ENCODE measurements at regions not wholly inside any gene's neighbourhood (a gene's known extent, or its start where the extent isn't known, plus 50 kb on each side); places are given as distances from the start of the nearest gene placed in this dataset.
"Not testable (repeated sequence)": the region's sequence is repeated elsewhere in the genome, so short reads cannot be mapped to it uniquely, and the experiment has no call there.

- H3K4me3 ChIP-seq (ENCODE audit: low read length); H3K9ac ChIP-seq (ENCODE audit: low read length); H3K36me3 ChIP-seq (ENCODE audit: control insufficient read depth, insufficient read depth, low read length); H3K9me3 ChIP-seq (ENCODE audit: control insufficient read depth, low read length); H3K27me3 ChIP-seq (ENCODE audit: control insufficient read depth, insufficient read depth, low read length); H3K4me1 ChIP-seq (ENCODE audit: control insufficient read depth, insufficient read depth, low read length): not testable (repeated sequence)
Observed at GRCh38 chr10:109809954-109810353, 113.4 kb downstream of the XPNPEP1 start.

GRCh38 chr10:109801191-109801590, 122.1 kb downstream of the XPNPEP1 start:
- H3K36me3 ChIP-seq (ENCODE audit: control insufficient read depth, insufficient read depth, low read length); H3K9ac ChIP-seq (ENCODE audit: low read length); H3K9me3 ChIP-seq (ENCODE audit: control insufficient read depth, low read length); H3K27me3 ChIP-seq (ENCODE audit: control insufficient read depth, insufficient read depth, low read length); H3K4me1 ChIP-seq (ENCODE audit: control insufficient read depth, insufficient read depth, low read length); H3K4me3 ChIP-seq (ENCODE audit: low read length): not testable (repeated sequence)

DNA sequence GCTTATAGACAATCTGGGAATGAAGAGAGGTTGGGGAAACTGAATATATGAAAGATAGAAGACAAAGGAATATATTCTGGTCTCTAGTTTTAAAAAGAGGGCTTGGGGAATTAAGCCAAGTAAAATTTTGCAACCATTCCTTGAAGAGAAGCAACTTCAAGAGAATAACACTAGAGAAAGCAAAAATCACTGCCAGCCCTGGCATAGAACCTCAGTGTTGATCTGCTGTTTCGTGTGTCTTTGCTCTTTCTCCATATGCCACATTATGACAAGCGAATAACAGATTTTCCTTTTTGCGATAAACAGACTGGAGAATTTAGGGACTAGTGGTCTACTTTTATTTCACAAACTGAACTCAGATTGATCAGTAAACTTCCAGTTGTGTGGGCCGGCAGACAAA, 132.7 kb downstream of the XPNPEP1 start:
- no peak overlapping the region for H3K4me3 ChIP-seq (ENCODE audit: low read length)
- no peaks in the 10 kb centered on the region for H3K27me3 ChIP-seq (ENCODE audit: control insufficient read depth, insufficient read depth, low read length)
- H3K9ac ChIP-seq (ENCODE audit: low read length), result no peak overlapping the region
- H3K4me1 ChIP-seq (ENCODE audit: control insufficient read depth, insufficient read depth, low read length), result no peaks in the 10 kb centered on the region
- no peaks in the 10 kb centered on the region for H3K36me3 ChIP-seq (ENCODE audit: control insufficient read depth, insufficient read depth, low read length)
- H3K9me3 ChIP-seq (ENCODE audit: control insufficient read depth, low read length), result no peaks in the 10 kb centered on the region

GRCh38 chr10:109784236-109784635, 139.1 kb downstream of the XPNPEP1 start:
- Histone ChIP-seq H3K4me3 (ENCODE audit: low read length) (no peak overlapping the region), H3K27me3 (ENCODE audit: control insufficient read depth, insufficient read depth, low read length) (no peaks in the 10 kb centered on the region), H3K9me3 (ENCODE audit: control insufficient read depth, low read length) (no peaks in the 10 kb centered on the region), H3K4me1 (ENCODE audit: control insufficient read depth, insufficient read depth, low read length) (no peaks in the 10 kb centered on the region), H3K36me3 (ENCODE audit: control insufficient read depth, insufficient read depth, low read length) (no peaks in the 10 kb centered on the region), H3K9ac (ENCODE audit: low read length) (no peak overlapping the region)

DNA sequence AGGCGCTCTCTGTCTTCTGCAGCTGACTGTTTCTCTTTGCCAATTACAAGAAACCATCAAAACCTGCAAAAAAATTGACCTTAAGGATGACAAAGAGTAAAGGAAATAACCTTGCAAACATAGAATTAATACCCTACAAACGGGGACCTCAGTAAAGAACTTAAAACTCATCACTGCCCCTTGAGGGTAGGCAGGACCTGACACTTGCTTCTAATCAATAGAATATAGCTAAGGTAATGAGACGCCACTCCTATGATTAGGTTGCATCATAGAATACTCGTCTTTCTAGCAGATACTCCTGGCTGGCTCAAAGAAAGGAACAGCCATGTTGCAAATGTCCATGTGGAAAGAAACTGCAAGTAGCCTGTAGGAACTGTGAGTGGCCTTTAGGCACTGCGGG, 140.0 kb downstream of the XPNPEP1 start:
- Histone ChIP-seq H3K4me3 (ENCODE audit: low read length) (no peak overlapping the region), H3K4me1 (ENCODE audit: control insufficient read depth, insufficient read depth, low read length) (no peaks in the 10 kb centered on the region), H3K27me3 (ENCODE audit: control insufficient read depth, insufficient read depth, low read length) (no peaks in the 10 kb centered on the region), H3K36me3 (ENCODE audit: control insufficient read depth, insufficient read depth, low read length) (no peaks in the 10 kb centered on the region), H3K9me3 (ENCODE audit: control insufficient read depth, low read length) (no peaks in the 10 kb centered on the region), H3K9ac (ENCODE audit: low read length) (no peak overlapping the region)

DNA sequence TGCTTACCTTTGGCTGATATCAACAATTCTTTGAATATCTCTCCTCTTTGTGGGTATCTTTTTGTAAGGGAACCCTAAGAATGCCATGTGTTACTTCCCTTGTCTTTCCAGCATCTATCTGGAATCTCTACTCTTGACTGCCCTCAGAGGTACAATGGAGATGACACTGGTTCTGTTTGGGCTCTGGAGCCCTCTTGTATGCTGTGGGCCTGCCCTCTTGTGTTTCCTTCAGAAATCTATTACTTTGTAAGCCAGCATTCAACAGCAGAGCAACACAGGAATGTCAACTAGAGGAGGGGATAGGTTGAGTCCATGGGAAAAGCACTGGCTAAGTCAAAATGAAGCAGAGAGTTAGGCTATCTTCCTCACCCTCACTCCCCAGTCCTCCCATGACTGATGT, 142.3 kb downstream of the XPNPEP1 start:
- Histone ChIP-seq H3K4me3 (ENCODE audit: low read length) (no peak overlapping the region), H3K9ac (ENCODE audit: low read length) (no peak overlapping the region), H3K36me3 (ENCODE audit: control insufficient read depth, insufficient read depth, low read length) (no peaks in the 10 kb centered on the region), H3K9me3 (ENCODE audit: control insufficient read depth, low read length) (no peaks in the 10 kb centered on the region), H3K27me3 (ENCODE audit: control insufficient read depth, insufficient read depth, low read length) (no peaks in the 10 kb centered on the region), H3K4me1 (ENCODE audit: control insufficient read depth, insufficient read depth, low read length) (no peaks in the 10 kb centered on the region)

GRCh38 chr10:109778993-109779392, 144.3 kb downstream of the XPNPEP1 start:
- Histone ChIP-seq H3K4me1 (ENCODE audit: control insufficient read depth, insufficient read depth, low read length) (no peaks in the 10 kb centered on the region), H3K4me3 (ENCODE audit: low read length) (no peak overlapping the region), H3K36me3 (ENCODE audit: control insufficient read depth, insufficient read depth, low read length) (no peaks in the 10 kb centered on the region), H3K9ac (ENCODE audit: low read length) (no peak overlapping the region), H3K9me3 (ENCODE audit: control insufficient read depth, low read length) (no peaks in the 10 kb centered on the region), H3K27me3 (ENCODE audit: control insufficient read depth, insufficient read depth, low read length) (no peaks in the 10 kb centered on the region)

DNA sequence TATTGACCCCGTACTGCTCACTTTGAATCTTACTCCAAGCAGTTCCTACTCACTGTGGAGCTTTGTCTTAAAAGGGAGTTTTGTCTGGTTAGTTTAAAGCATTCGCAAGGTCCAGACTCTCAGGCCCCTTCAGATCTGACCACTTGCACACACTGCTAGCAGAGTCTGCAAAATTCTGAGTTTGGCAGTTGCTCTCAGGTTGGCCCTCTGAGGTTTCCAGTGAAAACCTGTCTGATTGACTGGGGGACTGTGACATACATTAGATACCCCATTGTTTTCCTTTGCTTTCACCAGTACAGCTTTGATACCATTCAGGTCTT, 149.2 kb downstream of the XPNPEP1 start:
- H3K4me1 ChIP-seq (ENCODE audit: control insufficient read depth, insufficient read depth, low read length), result no peaks in the 10 kb centered on the region
- H3K9ac ChIP-seq (ENCODE audit: low read length), result no peak overlapping the region
- no peaks in the 10 kb centered on the region for H3K9me3 ChIP-seq (ENCODE audit: control insufficient read depth, low read length)
- H3K36me3 ChIP-seq (ENCODE audit: control insufficient read depth, insufficient read depth, low read length), result no peaks in the 10 kb centered on the region
- H3K4me3 ChIP-seq (ENCODE audit: low read length), result no peak overlapping the region
- H3K27me3 ChIP-seq (ENCODE audit: control insufficient read depth, insufficient read depth, low read length), result no peaks in the 10 kb centered on the region

DNA sequence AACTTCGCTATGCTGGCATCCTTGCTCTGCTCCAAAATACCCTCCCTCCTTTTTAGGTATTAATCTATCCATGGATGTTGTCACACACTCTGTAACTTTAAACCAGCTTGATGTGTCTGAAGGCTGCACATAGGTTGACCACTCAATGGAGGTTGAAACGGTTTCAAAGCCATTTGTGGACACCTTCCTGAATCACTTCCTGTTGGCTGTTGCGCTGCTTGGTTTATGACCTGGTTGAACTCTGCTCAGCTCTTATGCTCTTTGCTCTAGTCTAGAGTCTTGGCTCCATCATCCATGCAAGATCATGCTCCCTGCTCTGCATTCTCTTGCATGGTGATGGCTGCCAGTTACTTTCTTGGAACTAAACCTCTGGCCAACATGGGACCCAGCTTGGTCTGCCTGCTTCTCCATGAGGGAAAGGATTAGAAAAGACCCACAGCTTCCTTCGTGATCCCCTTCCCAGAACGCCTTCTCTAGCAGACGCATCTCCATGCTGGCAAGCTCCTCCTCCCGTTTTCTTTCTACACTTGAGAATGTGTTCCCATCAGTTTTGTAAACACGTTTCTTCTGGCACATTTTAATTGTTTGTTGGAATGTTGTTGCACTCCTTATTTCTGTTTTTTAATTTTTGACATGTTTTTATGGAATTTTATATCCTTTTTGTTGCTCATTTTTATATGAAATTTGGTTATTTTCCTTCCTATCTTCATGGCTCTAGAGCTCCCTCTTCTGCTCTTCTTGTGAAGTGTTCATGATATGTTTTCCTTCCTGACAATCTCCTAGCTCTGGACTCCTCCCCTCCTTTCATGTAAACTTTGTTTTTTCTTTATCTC, 149.8 kb downstream of the XPNPEP1 start:
- Histone ChIP-seq H3K36me3 (ENCODE audit: control insufficient read depth, insufficient read depth, low read length) (no peaks in the 10 kb centered on the region), H3K4me3 (ENCODE audit: low read length) (no peak overlapping the region), H3K4me1 (ENCODE audit: control insufficient read depth, insufficient read depth, low read length) (no peaks in the 10 kb centered on the region), H3K9ac (ENCODE audit: low read length) (no peak overlapping the region), H3K27me3 (ENCODE audit: control insufficient read depth, insufficient read depth, low read length) (no peaks in the 10 kb centered on the region), H3K9me3 (ENCODE audit: control insufficient read depth, low read length) (no peaks in the 10 kb centered on the region)

GRCh38 chr10:109770663-109771062, 152.6 kb downstream of the XPNPEP1 start:
- no peaks in the 10 kb centered on the region for H3K4me1 ChIP-seq (ENCODE audit: control insufficient read depth, insufficient read depth, low read length)
- no peak overlapping the region for H3K4me3 ChIP-seq (ENCODE audit: low read length)
- no peaks in the 10 kb centered on the region for H3K27me3 ChIP-seq (ENCODE audit: control insufficient read depth, insufficient read depth, low read length)
- H3K9me3 ChIP-seq (ENCODE audit: control insufficient read depth, low read length), result no peaks in the 10 kb centered on the region
- no peak overlapping the region for H3K9ac ChIP-seq (ENCODE audit: low read length)
- H3K36me3 ChIP-seq (ENCODE audit: control insufficient read depth, insufficient read depth, low read length), result no peaks in the 10 kb centered on the region

DNA sequence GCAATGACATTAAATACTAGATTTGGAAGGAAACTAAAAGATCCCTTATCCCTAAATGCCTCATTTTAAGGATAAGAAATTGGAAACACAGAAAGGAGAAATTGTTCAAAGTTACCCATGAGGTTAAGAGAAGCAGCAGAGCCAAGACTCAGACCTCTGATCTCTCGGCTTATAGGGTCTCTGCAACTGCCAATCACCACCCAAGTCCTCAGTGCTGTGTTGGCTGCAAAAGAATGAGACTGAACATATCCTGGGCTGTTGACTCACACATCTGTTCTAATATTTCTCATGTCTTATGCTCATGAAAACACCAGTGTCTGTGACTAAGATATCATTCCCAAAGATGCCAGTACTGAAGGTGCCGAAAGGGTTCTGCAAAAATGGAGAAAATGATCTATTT, 153.3 kb downstream of the XPNPEP1 start:
- Histone ChIP-seq H3K9me3 (ENCODE audit: control insufficient read depth, low read length) (no peaks in the 10 kb centered on the region), H3K27me3 (ENCODE audit: control insufficient read depth, insufficient read depth, low read length) (no peaks in the 10 kb centered on the region), H3K9ac (ENCODE audit: low read length) (no peak overlapping the region), H3K4me3 (ENCODE audit: low read length) (no peak overlapping the region), H3K36me3 (ENCODE audit: control insufficient read depth, insufficient read depth, low read length) (no peaks in the 10 kb centered on the region), H3K4me1 (ENCODE audit: control insufficient read depth, insufficient read depth, low read length) (no peaks in the 10 kb centered on the region)

DNA sequence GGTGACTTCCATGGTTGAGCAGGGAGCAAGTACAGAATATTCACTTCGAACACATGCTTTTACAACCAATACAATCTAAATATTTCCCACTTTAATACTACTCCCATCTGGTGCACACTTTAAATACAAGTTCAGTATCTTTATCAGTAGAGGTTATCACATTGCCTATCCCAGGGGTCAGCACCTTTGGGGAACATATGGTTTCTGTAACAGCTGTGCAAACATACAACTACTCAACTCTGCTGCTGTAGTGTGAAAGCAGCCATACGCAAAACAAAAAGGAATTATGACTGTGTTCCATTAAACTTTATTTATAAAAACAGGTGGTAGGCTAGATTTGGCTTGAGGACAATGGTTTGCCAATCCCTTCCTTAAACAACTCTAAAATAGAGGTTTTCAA, 157.5 kb downstream of the XPNPEP1 start:
- Histone ChIP-seq H3K9ac (ENCODE audit: low read length) (no peak overlapping the region), H3K27me3 (ENCODE audit: control insufficient read depth, insufficient read depth, low read length) (no peaks in the 10 kb centered on the region), H3K36me3 (ENCODE audit: control insufficient read depth, insufficient read depth, low read length) (no peaks in the 10 kb centered on the region), H3K4me3 (ENCODE audit: low read length) (no peak overlapping the region), H3K9me3 (ENCODE audit: control insufficient read depth, low read length) (no peaks in the 10 kb centered on the region), H3K4me1 (ENCODE audit: control insufficient read depth, insufficient read depth, low read length) (no peaks in the 10 kb centered on the region)

GRCh38 chr10:109762555-109762954, 160.8 kb downstream of the XPNPEP1 start:
- H3K9ac ChIP-seq (ENCODE audit: low read length), result no peak overlapping the region
- no peaks in the 10 kb centered on the region for H3K27me3 ChIP-seq (ENCODE audit: control insufficient read depth, insufficient read depth, low read length)
- no peaks in the 10 kb centered on the region for H3K36me3 ChIP-seq (ENCODE audit: control insufficient read depth, insufficient read depth, low read length)
- no peak overlapping the region for H3K4me3 ChIP-seq (ENCODE audit: low read length)
- no peaks in the 10 kb centered on the region for H3K4me1 ChIP-seq (ENCODE audit: control insufficient read depth, insufficient read depth, low read length)
- H3K9me3 ChIP-seq (ENCODE audit: control insufficient read depth, low read length), result no peaks in the 10 kb centered on the region

All from mucosa of stomach (tissue), 1 donor.